GM12892 (cell line): ENCODE measurements at regions not wholly inside any gene's neighbourhood (a gene's known extent, or its start where the extent isn't known, plus 50 kb on each side); places are given as distances from the start of the nearest gene placed in this dataset.

ENCODE experiments used
- POLR2A ChIP-seq: IDR thresholded peaks from 2 replicates; pipeline ENCODE4 v1.6.1; 2011; ENCODE audit warnings: low read depth, low read length, control low read depth
- POLR2AphosphoS5 ChIP-seq: IDR thresholded peaks from 2 replicates; pipeline ENCODE4 v1.6.1; 2011; ENCODE audit warnings: low read depth, low read length, control low read depth

- TF ChIP-seq POLR2A (no peak), POLR2AphosphoS5 (no peak)
Observed at GRCh38 chr11:123354371-123354975, 75.6 kb upstream of the GRAMD1B start.
